ENCODE measurements at regions not wholly inside any gene's neighbourhood (a gene's known extent, or its start where the extent isn't known, plus 50 kb on each side); places are given as distances from the start of the nearest gene placed in this dataset.

DNA sequence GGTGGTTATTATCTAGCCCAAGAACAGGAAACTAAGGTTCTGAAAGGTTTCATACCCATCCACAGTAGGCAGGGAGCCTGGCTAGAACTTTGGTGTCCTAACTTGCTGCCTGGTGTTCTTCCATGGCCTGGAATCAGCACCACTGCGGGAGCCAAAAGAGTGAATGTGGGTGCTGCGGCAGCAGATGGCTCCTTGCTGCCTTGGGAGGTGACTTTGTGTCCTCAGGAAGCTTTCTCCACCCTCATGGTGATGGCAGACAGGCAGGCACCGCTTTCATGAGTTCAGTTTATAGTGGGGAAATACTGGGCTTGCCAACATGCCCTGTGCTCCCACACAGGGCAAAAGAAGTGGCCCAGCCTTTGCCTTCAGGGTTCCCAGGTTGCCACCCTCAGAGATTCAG, 385.2 kb downstream of the BCL11A start:
- TF ChIP-seq, protein P1, sequence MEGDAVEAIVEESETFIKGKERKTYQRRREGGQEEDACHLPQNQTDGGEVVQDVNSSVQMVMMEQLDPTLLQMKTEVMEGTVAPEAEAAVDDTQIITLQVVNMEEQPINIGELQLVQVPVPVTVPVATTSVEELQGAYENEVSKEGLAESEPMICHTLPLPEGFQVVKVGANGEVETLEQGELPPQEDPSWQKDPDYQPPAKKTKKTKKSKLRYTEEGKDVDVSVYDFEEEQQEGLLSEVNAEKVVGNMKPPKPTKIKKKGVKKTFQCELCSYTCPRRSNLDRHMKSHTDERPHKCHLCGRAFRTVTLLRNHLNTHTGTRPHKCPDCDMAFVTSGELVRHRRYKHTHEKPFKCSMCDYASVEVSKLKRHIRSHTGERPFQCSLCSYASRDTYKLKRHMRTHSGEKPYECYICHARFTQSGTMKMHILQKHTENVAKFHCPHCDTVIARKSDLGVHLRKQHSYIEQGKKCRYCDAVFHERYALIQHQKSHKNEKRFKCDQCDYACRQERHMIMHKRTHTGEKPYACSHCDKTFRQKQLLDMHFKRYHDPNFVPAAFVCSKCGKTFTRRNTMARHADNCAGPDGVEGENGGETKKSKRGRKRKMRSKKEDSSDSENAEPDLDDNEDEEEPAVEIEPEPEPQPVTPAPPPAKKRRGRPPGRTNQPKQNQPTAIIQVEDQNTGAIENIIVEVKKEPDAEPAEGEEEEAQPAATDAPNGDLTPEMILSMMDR (IDR thresholded peaks at IDR 0.05): no peak
- no peak for TF ChIP-seq POLR2A (IDR thresholded peaks at IDR 0.05)
